ENCODE measurements at regions not wholly inside any gene's neighbourhood (a gene's known extent, or its start where the extent isn't known, plus 50 kb on each side); places are given as distances from the start of the nearest gene placed in this dataset.

DNA sequence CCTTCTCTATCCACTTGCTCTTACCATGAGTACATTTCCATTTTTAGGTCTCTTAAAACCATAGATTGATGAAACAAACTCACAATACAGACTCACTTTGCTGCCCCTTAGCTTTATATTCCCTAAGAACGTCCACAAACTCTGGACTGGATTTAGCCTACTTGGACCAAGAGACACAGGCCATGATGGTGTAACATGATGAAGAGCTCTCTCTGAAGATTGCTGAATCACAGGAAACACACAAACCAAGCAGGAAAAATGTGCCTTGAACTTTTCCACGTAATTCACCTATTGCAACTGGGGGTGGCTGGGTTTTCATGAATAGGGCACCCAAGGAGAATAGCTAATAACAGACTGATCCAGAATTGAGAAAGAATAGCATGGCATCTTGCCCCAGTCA is 201.7 kb upstream of the RBBP8 start:
- no peak overlapping the region for H2BK120ac ChIP-seq (ENCODE audit: low read depth, low read length)
- H3K36me3 ChIP-seq (replicated peaks in 1 of 2; ENCODE audit: control insufficient read depth in 2 of 2, insufficient read depth in 2 of 2, low read length in 2 of 2) = no peaks in the 10 kb centered on the region
- H3K9ac ChIP-seq (ENCODE audit: low read depth, low read length, poor library complexity) = no peak overlapping the region
- no peak overlapping the region for H2AFZ ChIP-seq (ENCODE audit: low read length)
- no CpG with 5 or more reads among the region's 2 CpGs for WGBS, 2 donors (ENCODE audit: extremely low coverage in 2 of 2, insufficient read length in 2 of 2, insufficient replicate concordance in 1 of 2)
- H3K4me3 ChIP-seq (ENCODE audit: low read length in 2 of 2) = no peak overlapping the region
- DNase-seq (ENCODE audit: low spot score) = no peak
- no peaks in the 10 kb centered on the region for H3K27me3 ChIP-seq (ENCODE audit: control insufficient read depth in 3 of 3, insufficient read depth in 3 of 3, low read depth in 1 of 3, low read length in 3 of 3)
- no peak overlapping the region for H4K91ac ChIP-seq (ENCODE audit: low read depth, low read length, poor library complexity)
- H2BK15ac ChIP-seq (ENCODE audit: low read length) = no peak overlapping the region
- H3K18ac ChIP-seq (ENCODE audit: low read length) = no peak overlapping the region
- H2AK5ac ChIP-seq (ENCODE audit: low read depth, low read length) = no peak overlapping the region
- no peak overlapping the region for H3K23ac ChIP-seq (ENCODE audit: low read depth, low read length, poor library complexity)
- no peak overlapping the region for H3K27ac ChIP-seq (replicated peaks; ENCODE audit: low read length)
- H3K4me2 ChIP-seq (ENCODE audit: insufficient read depth, low read length, poor library complexity, severe bottlenecking) = no peak overlapping the region
- H3K4ac ChIP-seq (ENCODE audit: low read length) = no peak overlapping the region
- no peak overlapping the region for H2BK12ac ChIP-seq (ENCODE audit: low read length)
- H3K9me3 ChIP-seq (replicated peaks in 1 of 2; ENCODE audit: control insufficient read depth in 2 of 2, insufficient read depth in 1 of 2, low read depth in 1 of 2, low read length in 2 of 2) = peaks cover 0 to 4% of the 10 kb centered on the region in 2 donors
- H3K14ac ChIP-seq (ENCODE audit: low read length) = no peak overlapping the region
- no peak overlapping the region for H2BK5ac ChIP-seq (ENCODE audit: low read length)
- H4K8ac ChIP-seq (ENCODE audit: low read depth, low read length) = no peak overlapping the region
- H3K4me1 ChIP-seq (ENCODE audit: control insufficient read depth in 2 of 2, insufficient read depth in 1 of 2, low read depth in 1 of 2, low read length in 2 of 2) = peaks cover 0 to 8% of the 10 kb centered on the region in 2 donors
- no peaks in the 10 kb centered on the region for H3K79me1 ChIP-seq (ENCODE audit: low read depth, low read length)

DNA sequence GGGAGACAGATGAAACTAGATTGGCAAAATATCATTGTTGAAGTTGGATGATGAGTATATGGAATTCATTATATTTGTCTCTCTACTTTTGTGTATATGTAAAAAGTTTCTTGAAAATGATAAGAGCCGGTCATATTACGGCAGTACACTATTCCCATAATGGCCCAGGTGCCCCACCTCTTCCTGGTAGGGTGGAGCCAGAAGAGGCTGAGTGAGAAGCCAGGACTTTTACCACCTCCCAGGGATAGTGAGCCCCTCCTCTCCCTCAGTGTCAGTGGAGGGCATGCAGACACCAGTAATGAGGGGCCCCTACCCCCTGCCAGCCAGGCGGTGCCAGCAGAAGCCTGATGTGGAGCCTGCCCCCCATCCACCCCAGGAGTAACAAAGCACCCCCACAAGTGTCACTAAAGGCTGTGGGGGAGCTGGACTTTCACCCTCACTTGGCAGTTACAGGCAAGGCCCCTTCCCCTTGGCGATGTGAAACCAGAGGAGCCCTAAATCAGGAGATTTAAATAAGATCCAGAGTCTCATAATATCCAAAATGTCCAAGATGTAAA is 198.9 kb upstream of the RBBP8 start:
- Histone ChIP-seq H3K36me3 (replicated peaks in 1 of 2; ENCODE audit: control insufficient read depth in 2 of 2, insufficient read depth in 2 of 2, low read length in 2 of 2) (no peaks in the 10 kb centered on the region), H3K9ac (ENCODE audit: low read depth, low read length, poor library complexity) (no peak overlapping the region), H4K8ac (ENCODE audit: low read depth, low read length) (no peak overlapping the region), H3K4ac (ENCODE audit: low read length) (no peak overlapping the region), H3K4me3 (ENCODE audit: low read length in 2 of 2) (no peak overlapping the region), H2BK120ac (ENCODE audit: low read depth, low read length) (no peak overlapping the region), H3K27ac (replicated peaks; ENCODE audit: low read length) (no peak overlapping the region), H4K91ac (ENCODE audit: low read depth, low read length, poor library complexity) (no peak overlapping the region), H3K27me3 (ENCODE audit: control insufficient read depth in 3 of 3, insufficient read depth in 3 of 3, low read depth in 1 of 3, low read length in 3 of 3) (no peaks in the 10 kb centered on the region), H3K4me2 (ENCODE audit: insufficient read depth, low read length, poor library complexity, severe bottlenecking) (no peak overlapping the region), H3K4me1 (ENCODE audit: control insufficient read depth in 2 of 2, insufficient read depth in 1 of 2, low read depth in 1 of 2, low read length in 2 of 2) (peaks cover 0 to 8% of the 10 kb centered on the region in 2 donors), H2BK15ac (ENCODE audit: low read length) (no peak overlapping the region), H2BK12ac (ENCODE audit: low read length) (peak overlapping the region; percentile 58), H3K79me1 (ENCODE audit: low read depth, low read length) (no peaks in the 10 kb centered on the region), H3K9me3 (replicated peaks in 1 of 2; ENCODE audit: control insufficient read depth in 2 of 2, insufficient read depth in 1 of 2, low read depth in 1 of 2, low read length in 2 of 2) (peaks cover 0 to 3% of the 10 kb centered on the region in 2 donors), H2BK5ac (ENCODE audit: low read length) (no peak overlapping the region), H2AK5ac (ENCODE audit: low read depth, low read length) (peak overlapping the region; percentile 88), H3K18ac (ENCODE audit: low read length) (peak overlapping the region; percentile 76), H3K23ac (ENCODE audit: low read depth, low read length, poor library complexity) (no peak overlapping the region), H3K14ac (ENCODE audit: low read length) (peak overlapping the region; percentile 56), H2AFZ (ENCODE audit: low read length) (no peak overlapping the region)
- no peak for DNase-seq (ENCODE audit: low spot score)
- WGBS, 2 donors (ENCODE audit: extremely low coverage in 2 of 2, insufficient read length in 2 of 2, insufficient replicate concordance in 1 of 2) = no CpG with 5 or more reads among the region's 4 CpGs

DNA sequence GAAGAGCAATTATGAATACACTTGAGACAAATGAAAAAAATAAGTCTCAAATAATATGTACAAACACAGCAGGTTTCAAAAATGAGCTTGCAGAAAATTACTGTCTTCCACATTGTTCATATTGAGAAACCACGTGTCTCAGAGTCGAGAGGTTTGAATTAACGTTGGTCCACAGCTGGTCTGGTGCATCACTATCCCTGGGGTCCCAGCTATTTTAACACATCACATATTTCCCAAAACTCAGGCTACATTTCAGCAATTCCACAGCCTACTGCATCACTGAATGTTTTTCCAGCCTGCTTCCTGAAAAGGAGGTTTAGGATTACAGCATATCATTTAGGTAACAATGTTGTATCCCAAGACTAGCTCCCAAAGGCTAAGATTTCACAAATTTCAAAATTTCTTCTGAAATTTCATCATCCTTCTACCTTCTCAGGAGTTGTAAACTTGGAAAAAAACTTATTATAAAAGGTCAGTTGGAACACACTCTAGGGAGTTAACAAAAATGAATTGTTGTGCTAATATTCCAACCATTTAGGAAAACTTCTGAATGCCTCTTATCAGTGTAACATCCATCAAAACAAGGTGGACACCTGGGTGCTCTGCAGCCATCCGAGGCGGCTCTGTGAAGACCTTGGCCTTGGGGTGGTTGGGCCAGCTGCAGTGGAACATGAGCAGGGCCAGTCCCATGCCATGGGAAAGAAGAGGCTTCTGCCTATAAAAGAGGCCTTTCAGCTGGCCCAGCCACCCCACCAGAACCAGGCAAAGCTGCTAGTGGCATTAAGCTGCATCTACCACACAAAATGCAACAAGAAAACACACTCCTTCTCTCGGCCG is 198.1 kb upstream of the RBBP8 start:
- no peak overlapping the region for H3K4me2 ChIP-seq (ENCODE audit: insufficient read depth, low read length, poor library complexity, severe bottlenecking)
- no CpG with 5 or more reads among the region's 7 CpGs for WGBS, 2 donors (ENCODE audit: extremely low coverage in 2 of 2, insufficient read length in 2 of 2, insufficient replicate concordance in 1 of 2)

DNA sequence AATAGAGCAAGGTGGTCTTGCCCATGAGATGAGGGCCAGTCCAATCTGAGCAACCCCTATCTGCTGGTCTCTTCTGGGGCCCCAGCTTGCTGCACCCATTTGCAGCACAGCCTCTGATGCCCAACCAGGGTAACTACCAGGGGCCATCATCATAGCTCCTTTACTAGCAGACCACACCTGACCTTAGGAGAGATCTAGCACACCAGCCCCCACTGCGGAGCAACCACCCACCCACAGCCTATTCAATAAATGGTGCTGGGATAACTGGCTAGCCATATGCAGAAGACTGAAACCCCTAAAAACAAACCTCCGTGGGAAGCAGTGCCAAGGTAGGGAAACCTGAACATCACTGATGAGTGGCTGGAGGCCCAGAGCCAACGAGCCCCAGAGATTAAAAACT is 196.1 kb upstream of the RBBP8 start:
- Histone ChIP-seq H3K18ac (ENCODE audit: low read length) (no peak overlapping the region), H3K4me1 (ENCODE audit: control insufficient read depth in 2 of 2, insufficient read depth in 1 of 2, low read depth in 1 of 2, low read length in 2 of 2) (peaks cover 0 to 2% of the 10 kb centered on the region in 2 donors), H3K27me3 (ENCODE audit: control insufficient read depth in 3 of 3, insufficient read depth in 3 of 3, low read depth in 1 of 3, low read length in 3 of 3) (no peaks in the 10 kb centered on the region), H3K27ac (replicated peaks; ENCODE audit: low read length) (no peak overlapping the region), H2BK12ac (ENCODE audit: low read length) (no peak overlapping the region), H3K4me3 (ENCODE audit: low read length in 2 of 2) (no peak overlapping the region), H3K9me3 (replicated peaks in 1 of 2; ENCODE audit: control insufficient read depth in 2 of 2, insufficient read depth in 1 of 2, low read depth in 1 of 2, low read length in 2 of 2) (peaks cover 0 to 3% of the 10 kb centered on the region in 2 donors), H3K79me1 (ENCODE audit: low read depth, low read length) (no peaks in the 10 kb centered on the region), H2AK5ac (ENCODE audit: low read depth, low read length) (no peak overlapping the region), H3K4me2 (ENCODE audit: insufficient read depth, low read length, poor library complexity, severe bottlenecking) (no peak overlapping the region), H2BK15ac (ENCODE audit: low read length) (no peak overlapping the region), H3K23ac (ENCODE audit: low read depth, low read length, poor library complexity) (no peak overlapping the region), H4K8ac (ENCODE audit: low read depth, low read length) (no peak overlapping the region), H2BK120ac (ENCODE audit: low read depth, low read length) (no peak overlapping the region), H2BK5ac (ENCODE audit: low read length) (no peak overlapping the region), H4K91ac (ENCODE audit: low read depth, low read length, poor library complexity) (no peak overlapping the region), H3K4ac (ENCODE audit: low read length) (no peak overlapping the region), H2AFZ (ENCODE audit: low read length) (no peak overlapping the region), H3K14ac (ENCODE audit: low read length) (no peak overlapping the region), H3K36me3 (replicated peaks in 1 of 2; ENCODE audit: control insufficient read depth in 2 of 2, insufficient read depth in 2 of 2, low read length in 2 of 2) (no peaks in the 10 kb centered on the region), H3K9ac (ENCODE audit: low read depth, low read length, poor library complexity) (no peak overlapping the region)
- WGBS, 2 donors (ENCODE audit: extremely low coverage in 2 of 2, insufficient read length in 2 of 2, insufficient replicate concordance in 1 of 2) = no CpG with 5 or more reads among the region's 3 CpGs
- DNase-seq (ENCODE audit: low spot score) = no peak

More for the DNA sequence above, 198.1 kb upstream of the RBBP8 start:
- Histone ChIP-seq H2BK12ac (ENCODE audit: low read length) (no peak overlapping the region), H3K79me1 (ENCODE audit: low read depth, low read length) (no peaks in the 10 kb centered on the region), H3K18ac (ENCODE audit: low read length) (no peak overlapping the region), H3K36me3 (replicated peaks in 1 of 2; ENCODE audit: control insufficient read depth in 2 of 2, insufficient read depth in 2 of 2, low read length in 2 of 2) (no peaks in the 10 kb centered on the region), H2BK5ac (ENCODE audit: low read length) (no peak overlapping the region), H3K27me3 (ENCODE audit: control insufficient read depth in 3 of 3, insufficient read depth in 3 of 3, low read depth in 1 of 3, low read length in 3 of 3) (no peaks in the 10 kb centered on the region), H3K23ac (ENCODE audit: low read depth, low read length, poor library complexity) (no peak overlapping the region), H2AFZ (ENCODE audit: low read length) (no peak overlapping the region), H4K8ac (ENCODE audit: low read depth, low read length) (no peak overlapping the region), H3K9me3 (replicated peaks in 1 of 2; ENCODE audit: control insufficient read depth in 2 of 2, insufficient read depth in 1 of 2, low read depth in 1 of 2, low read length in 2 of 2) (peaks cover 0 to 3% of the 10 kb centered on the region in 2 donors), H2BK15ac (ENCODE audit: low read length) (no peak overlapping the region), H3K4ac (ENCODE audit: low read length) (no peak overlapping the region), H2BK120ac (ENCODE audit: low read depth, low read length) (no peak overlapping the region), H3K14ac (ENCODE audit: low read length) (peak overlapping the region; percentile 71), H3K9ac (ENCODE audit: low read depth, low read length, poor library complexity) (no peak overlapping the region), H3K4me3 (ENCODE audit: low read length in 2 of 2) (no peak overlapping the region), H2AK5ac (ENCODE audit: low read depth, low read length) (no peak overlapping the region), H4K91ac (ENCODE audit: low read depth, low read length, poor library complexity) (peak overlapping the region; percentile 85), H3K4me1 (ENCODE audit: control insufficient read depth in 2 of 2, insufficient read depth in 1 of 2, low read depth in 1 of 2, low read length in 2 of 2) (peaks cover 0 to 8% of the 10 kb centered on the region in 2 donors), H3K27ac (replicated peaks; ENCODE audit: low read length) (no peak overlapping the region)
- DNase-seq (ENCODE audit: low spot score) = no peak

All from neuronal stem cell (in vitro differentiated cells).